Tibial nerve (tissue), 4 donors: ENCODE measurements at regions not wholly inside any gene's neighbourhood (a gene's known extent, or its start where the extent isn't known, plus 50 kb on each side); places are given as distances from the start of the nearest gene placed in this dataset.

ENCODE experiments used
- CTCF ChIP-seq, 5 experiments: fragments of 200-600 bp in 3 of 5; fragments of 450-650 bp in 2 of 5; sonication (generic) in 3 of 5; IDR thresholded peaks; one replicate each; pipeline ENCODE4 v1.5.1; 2016 to 2019; ENCODE audit warnings: antibody characterized with exemption in 5 of 5, mild to moderate bottlenecking in 3 of 5, moderate library complexity in 2 of 5
- EP300 ChIP-seq, 2 donors: sonication (generic); formaldehyde crosslinking; IDR thresholded peaks; one replicate each; pipeline ENCODE4 v1.6.1; 2017; ENCODE audit warnings: antibody characterized with exemption in 2 of 2, mild to moderate bottlenecking in 1 of 2
- POLR2A ChIP-seq, 2 donors: fragments of 450-650 bp; IDR thresholded peaks; one replicate each; pipeline ENCODE4 v1.6.1; 2017; ENCODE audit warnings: antibody characterized with exemption in 2 of 2, mild to moderate bottlenecking in 2 of 2, moderate library complexity in 2 of 2

GRCh38 chr5:1719860-1720259 is 79.8 kb downstream of the MRPL36 start:
- TF ChIP-seq CTCF (IDR thresholded peaks at IDR 0.05) (no peak), POLR2A (IDR thresholded peaks at IDR 0.05) (no peak), EP300 (IDR thresholded peaks at IDR 0.05) (no peak)
